BE2C (cell line): ENCODE measurements at regions not wholly inside any gene's neighbourhood (a gene's known extent, or its start where the extent isn't known, plus 50 kb on each side); places are given as distances from the start of the nearest gene placed in this dataset.

ENCODE experiments used
- DNase-seq: peaks from one replicate; pipeline ENCODE4 v3.0.0-alpha.2; 2020
- H3K27me3 ChIP-seq: fragments of 250-450 bp; sonication (Bioruptor Pico); 2 replicates; pipeline ENCODE4 v1.5.1; 2020; ENCODE audit warnings: mild to moderate bottlenecking
- H3K36me3 ChIP-seq: fragments of 250-450 bp; sonication (Bioruptor Pico); 2 replicates; pipeline ENCODE4 v1.5.1; 2020; ENCODE audit warnings: mild to moderate bottlenecking
- H3K4me1 ChIP-seq: fragments of 250-450 bp; sonication (Bioruptor Pico); 2 replicates; pipeline ENCODE4 v1.5.1; 2020
- H3K4me3 ChIP-seq: 2 replicates; pipeline ENCODE4 v1.5.1; 2011; ENCODE audit warnings: low read depth, low read length
- H3K9me3 ChIP-seq: fragments of 250-450 bp; sonication (Bioruptor Pico); 2 replicates; pipeline ENCODE4 v1.5.1; 2020
- TF ChIP-seq, protein P1 (sequence below): IDR thresholded peaks from 2 replicates; pipeline ENCODE4 v1.5.1; 2012; ENCODE audit warnings: mild to moderate bottlenecking, low read depth, low read length

DNA sequence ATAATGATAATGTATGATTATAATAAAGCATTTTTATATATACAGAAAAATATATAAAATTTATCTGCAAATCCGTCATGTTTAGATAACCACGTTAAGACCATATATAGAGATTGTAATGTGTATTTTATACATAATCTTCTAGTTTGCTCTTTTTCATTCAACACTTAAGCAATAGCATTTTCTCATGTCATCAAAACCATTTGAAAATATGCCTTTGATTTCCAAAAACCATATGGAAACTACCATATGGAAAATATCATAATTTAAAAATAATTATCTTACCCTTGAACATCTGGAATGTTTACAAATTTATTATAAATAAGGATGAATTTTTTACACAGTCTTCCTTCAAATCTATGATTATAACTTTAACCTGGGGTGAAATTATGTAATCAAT is 250.4 kb upstream of the NPSR1 start:
- DNase-seq = no peak
- H3K9me3 ChIP-seq = no peaks in the 10 kb centered on the region
- TF ChIP-seq, protein P1, sequence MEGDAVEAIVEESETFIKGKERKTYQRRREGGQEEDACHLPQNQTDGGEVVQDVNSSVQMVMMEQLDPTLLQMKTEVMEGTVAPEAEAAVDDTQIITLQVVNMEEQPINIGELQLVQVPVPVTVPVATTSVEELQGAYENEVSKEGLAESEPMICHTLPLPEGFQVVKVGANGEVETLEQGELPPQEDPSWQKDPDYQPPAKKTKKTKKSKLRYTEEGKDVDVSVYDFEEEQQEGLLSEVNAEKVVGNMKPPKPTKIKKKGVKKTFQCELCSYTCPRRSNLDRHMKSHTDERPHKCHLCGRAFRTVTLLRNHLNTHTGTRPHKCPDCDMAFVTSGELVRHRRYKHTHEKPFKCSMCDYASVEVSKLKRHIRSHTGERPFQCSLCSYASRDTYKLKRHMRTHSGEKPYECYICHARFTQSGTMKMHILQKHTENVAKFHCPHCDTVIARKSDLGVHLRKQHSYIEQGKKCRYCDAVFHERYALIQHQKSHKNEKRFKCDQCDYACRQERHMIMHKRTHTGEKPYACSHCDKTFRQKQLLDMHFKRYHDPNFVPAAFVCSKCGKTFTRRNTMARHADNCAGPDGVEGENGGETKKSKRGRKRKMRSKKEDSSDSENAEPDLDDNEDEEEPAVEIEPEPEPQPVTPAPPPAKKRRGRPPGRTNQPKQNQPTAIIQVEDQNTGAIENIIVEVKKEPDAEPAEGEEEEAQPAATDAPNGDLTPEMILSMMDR = no peak
- no peak overlapping the region for H3K4me3 ChIP-seq
- no peaks in the 10 kb centered on the region for H3K36me3 ChIP-seq
- no peaks in the 10 kb centered on the region for H3K27me3 ChIP-seq
- no peaks in the 10 kb centered on the region for H3K4me1 ChIP-seq

DNA sequence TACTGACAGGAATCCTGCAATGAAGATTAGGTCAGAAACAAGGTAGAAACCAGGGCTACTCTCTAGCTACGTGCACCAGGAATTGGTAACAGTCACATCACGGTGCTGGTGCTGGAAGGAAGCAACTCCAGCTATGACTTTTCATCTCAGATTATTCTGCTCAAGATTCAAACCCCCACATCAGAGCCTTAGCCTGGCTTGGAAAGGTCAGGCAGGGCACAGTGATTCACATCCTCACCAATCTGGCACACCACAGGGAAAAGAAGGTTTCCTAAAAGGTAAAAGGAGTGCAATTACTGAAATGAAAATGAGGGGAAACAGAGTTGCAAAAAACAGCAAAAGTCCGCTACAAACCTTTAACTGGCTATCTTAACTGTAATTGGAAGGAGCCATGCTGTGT is 240.2 kb upstream of the NPSR1 start:
- Histone ChIP-seq H3K9me3 (no peaks in the 10 kb centered on the region), H3K36me3 (no peaks in the 10 kb centered on the region), H3K4me1 (no peaks in the 10 kb centered on the region), H3K27me3 (no peaks in the 10 kb centered on the region), H3K4me3 (no peak overlapping the region)
- TF ChIP-seq, protein P1 = no peak
- no peak for DNase-seq

DNA sequence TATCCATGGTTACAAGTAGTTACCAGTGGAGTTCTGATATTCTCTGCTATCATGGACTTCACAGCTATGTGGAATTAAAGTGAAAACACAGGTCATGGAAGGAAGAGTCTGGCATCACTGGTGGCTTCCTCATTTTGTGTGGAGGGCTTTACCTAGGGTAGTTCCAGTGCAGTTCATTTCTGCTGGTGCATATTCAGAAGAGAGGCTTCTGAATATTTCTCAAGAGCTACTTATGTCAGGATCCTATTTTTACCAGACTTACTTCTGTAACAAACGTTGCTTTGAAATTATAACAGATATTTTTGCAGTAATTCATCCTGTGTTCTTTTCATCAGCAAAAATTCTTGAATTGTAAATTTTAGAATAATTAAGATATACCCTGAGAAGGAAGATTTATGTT is 236.5 kb upstream of the NPSR1 start:
- no peak for DNase-seq
- TF ChIP-seq, protein P1 = no peak
- Histone ChIP-seq H3K36me3 (no peaks in the 10 kb centered on the region), H3K27me3 (no peaks in the 10 kb centered on the region), H3K4me3 (no peak overlapping the region), H3K9me3 (no peaks in the 10 kb centered on the region), H3K4me1 (no peaks in the 10 kb centered on the region)

DNA sequence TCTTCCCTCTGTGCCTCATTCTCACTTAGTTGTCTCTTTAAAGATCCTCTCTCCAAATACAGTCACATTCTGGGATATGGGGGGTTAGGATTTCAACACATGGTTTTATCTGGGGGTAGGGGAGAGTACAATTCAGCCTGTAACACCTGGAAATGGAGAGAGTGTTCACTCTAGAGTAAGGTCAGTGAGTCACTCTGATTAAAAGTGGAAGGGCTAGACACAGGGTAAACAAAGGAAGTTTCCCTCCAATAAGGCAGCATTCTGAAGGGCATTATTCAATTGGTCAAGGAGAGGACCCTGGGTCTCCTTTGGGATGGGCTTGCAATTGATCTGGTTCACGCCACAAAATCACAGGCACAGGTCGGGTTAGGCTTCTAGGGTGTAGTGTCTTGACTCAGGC is 232.8 kb upstream of the NPSR1 start:
- no peak for DNase-seq
- H3K27me3 ChIP-seq = no peaks in the 10 kb centered on the region
- no peaks in the 10 kb centered on the region for H3K36me3 ChIP-seq
- no peaks in the 10 kb centered on the region for H3K9me3 ChIP-seq
- no peak overlapping the region for H3K4me3 ChIP-seq
- no peaks in the 10 kb centered on the region for H3K4me1 ChIP-seq
- TF ChIP-seq, protein P1 = no peak

DNA sequence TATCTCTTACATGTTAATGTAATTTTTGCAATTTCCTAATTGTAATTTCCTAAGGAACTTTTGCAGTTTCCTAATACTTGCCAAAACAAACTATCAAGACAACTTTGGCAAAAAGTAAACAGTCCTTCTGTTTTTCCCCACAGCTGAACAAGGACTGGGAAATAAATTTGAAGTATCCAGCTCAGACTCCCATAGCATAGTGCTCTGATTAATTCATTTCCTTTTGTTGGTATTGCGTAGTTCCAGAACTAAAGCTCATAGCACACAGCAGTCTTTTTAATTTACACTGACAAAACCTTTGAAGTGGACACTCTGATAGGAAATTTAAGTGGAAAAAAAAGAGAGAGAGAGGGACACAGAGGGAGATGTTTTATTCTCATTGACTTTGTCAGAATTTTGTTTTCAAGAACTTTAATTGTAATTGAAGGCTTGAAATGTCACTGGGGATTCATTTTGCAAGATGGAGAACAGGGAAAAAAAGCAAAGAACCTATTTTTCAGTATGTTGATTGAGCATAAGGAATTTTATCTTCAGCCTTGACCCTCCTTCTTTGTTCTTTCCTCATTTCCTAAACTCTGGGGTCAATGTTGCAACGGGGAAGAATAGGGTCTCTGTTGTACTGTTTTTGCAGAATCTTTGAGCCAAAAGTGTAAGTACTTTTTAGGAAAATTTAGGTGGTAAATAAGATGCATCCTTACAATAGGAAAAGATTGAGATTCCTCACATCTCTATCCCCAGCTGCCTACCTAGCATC is 232.2 kb upstream of the NPSR1 start:
- H3K4me3 ChIP-seq = no peak overlapping the region
- TF ChIP-seq, protein P1 = no peak
- no peaks in the 10 kb centered on the region for H3K36me3 ChIP-seq
- no peaks in the 10 kb centered on the region for H3K9me3 ChIP-seq
- no peaks in the 10 kb centered on the region for H3K27me3 ChIP-seq
- no peaks in the 10 kb centered on the region for H3K4me1 ChIP-seq
- no peak for DNase-seq

DNA sequence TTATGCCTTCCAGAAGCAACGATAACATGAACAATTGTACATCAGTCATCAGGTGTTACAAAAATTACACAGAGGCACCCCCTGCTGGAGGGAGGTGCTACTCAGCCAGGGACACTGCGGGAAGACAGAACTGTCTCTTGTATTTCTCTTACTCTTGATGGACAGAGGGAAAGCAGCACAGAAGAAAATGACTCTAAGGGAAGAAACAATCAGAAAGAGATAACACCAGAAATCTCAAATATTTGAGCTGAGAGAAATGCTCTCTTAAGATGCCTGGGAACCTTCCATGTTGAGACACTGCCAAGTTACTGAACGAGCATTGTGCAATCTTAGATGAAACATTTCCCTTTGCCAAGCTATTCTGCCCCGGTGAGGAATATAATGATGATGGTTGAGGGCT is 227.6 kb upstream of the NPSR1 start:
- TF ChIP-seq, protein P1 = peak; percentile 21
- Histone ChIP-seq H3K36me3 (no peaks in the 10 kb centered on the region), H3K9me3 (no peaks in the 10 kb centered on the region), H3K27me3 (no peaks in the 10 kb centered on the region), H3K4me3 (no peak overlapping the region), H3K4me1 (no peaks in the 10 kb centered on the region)
- peak; percentile 10 for DNase-seq
